HG02763 (cell line): ENCODE measurements at regions not wholly inside any gene's neighbourhood (a gene's known extent, or its start where the extent isn't known, plus 50 kb on each side); places are given as distances from the start of the nearest gene placed in this dataset.

Source experiments
- ATAC-seq: cut with Tn5 transposase; IDR thresholded peaks from one replicate; pipeline ENCODE4 v1.9.1; 2021; ENCODE audit warnings: mild to moderate bottlenecking, moderate library complexity; ENCODE audit not compliant: unreplicated experiment

DNA sequence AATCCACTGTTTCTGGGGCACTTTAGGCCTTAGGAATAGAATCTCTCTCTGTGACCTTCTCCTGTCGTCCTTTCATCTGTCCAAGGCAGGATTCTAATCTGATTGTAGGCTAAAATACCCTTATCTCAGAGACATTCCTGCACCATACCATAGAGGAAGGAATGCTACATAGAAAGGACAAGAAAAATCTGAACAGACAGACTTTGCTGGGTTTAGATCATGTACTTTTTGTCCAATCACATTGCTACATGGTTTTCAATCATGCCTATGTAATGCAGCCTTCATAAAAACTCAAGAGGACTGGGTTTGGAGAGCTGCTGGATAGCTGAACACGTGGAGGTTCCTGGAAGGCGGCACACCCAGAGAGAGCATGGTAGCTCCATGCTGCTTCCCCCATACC lies 378.5 kb upstream of the SEMA6D start:
- ATAC-seq: no peak

DNA sequence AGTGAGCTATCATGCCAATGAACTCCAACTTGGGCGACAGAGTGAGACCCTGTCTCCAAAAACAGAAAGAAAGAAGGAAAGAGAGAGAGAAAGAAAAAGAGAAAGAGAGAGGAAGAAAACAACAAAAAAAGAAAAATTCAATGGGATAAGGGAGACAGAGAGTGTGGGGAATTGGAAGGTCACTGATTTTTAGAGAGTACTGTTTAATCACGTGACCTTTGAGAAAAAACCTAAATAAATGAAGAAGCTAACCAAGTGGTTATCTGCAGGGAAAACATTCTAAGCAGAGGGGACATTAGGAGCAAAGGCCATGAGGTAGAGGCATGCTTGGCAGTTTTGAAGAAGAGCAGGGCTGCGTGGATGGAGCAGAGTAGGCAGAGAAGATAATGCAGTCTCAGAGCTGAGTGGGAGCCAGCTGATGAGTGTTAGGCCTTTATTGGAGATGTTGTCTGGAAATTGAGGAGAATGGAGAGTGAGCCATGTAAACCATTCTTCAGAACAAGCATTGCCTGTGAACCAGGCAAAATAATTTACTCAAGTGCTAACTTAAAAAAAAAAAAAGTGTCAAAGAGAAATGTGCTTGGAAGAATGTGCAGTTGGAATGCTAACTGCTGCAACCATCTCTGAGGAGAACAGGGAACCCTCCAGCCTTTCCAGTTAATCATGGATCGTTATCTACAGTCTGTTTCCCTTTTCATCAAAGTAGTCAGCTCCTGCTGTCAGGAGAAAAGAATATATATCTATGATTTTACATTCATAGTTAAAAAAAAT lies 377.3 kb upstream of the SEMA6D start:
- ATAC-seq: no peak

DNA sequence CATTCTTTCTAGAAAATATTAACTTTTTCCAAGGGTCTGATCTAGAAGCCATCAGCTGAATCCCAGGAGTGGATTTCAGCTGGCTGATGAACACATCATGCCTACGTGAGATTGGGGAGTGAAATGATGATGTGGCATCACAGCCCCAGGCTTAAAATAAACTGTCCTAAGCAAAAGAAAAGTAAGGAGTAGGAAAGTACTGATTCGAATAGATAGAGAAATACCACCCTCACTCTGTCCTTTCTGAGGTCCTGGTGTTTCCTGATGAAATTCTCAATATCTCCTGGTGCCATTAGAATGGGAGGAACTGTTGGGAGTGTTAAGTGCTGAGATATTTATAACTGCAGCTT lies 376.8 kb upstream of the SEMA6D start:
- ATAC-seq: no peak

- no peak for ATAC-seq
These were observed 368.1 kb upstream of the SEMA6D start for GRCh38 chr15:47349179-47349578.

- ATAC-seq: no peak
These were observed 365.8 kb upstream of the SEMA6D start for GRCh38 chr15:47351501-47351900.

- ATAC-seq: no peak
These were observed 365.1 kb upstream of the SEMA6D start for GRCh38 chr15:47352217-47352616.

GRCh38 chr15:47355759-47356158 lies 361.5 kb upstream of the SEMA6D start:
- no peak for ATAC-seq

DNA sequence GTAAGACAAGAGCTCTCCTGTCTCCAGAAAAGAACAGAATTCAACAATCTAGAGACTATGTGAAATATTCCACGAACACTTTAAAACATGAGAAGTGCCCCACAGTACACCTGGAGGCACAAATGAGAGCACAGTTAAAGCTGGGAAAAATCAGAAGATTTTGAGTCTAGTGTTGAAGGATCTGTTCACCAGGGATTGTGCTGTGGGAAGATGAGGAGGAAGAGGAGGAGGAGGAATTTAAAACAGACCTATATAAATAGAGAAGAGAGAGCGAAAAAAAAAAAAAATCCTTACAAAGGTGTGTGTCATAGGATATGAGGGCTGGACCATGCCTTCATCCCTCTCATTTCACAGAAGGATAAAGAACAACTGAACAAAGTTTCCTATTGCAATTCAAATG lies 361.0 kb upstream of the SEMA6D start:
- ATAC-seq: no peak

DNA sequence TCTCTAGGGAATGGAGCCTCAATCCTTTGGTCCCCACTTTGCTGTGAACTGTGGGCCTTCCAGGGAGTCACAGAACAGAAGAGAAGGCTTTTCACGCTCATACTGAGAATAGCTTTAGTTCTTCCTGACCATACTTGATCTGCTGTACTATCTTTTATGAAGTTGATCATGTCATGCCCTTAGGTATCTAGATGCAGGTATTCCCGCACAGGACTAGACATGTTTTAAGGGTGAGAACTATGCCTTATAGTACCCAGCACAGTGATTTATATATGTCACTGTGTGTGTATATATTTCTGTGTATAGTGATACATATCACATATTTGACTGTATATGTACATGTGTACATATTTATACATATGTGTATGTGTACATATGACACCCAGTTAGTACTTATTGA lies 358.4 kb upstream of the SEMA6D start:
- ATAC-seq: no peak

DNA sequence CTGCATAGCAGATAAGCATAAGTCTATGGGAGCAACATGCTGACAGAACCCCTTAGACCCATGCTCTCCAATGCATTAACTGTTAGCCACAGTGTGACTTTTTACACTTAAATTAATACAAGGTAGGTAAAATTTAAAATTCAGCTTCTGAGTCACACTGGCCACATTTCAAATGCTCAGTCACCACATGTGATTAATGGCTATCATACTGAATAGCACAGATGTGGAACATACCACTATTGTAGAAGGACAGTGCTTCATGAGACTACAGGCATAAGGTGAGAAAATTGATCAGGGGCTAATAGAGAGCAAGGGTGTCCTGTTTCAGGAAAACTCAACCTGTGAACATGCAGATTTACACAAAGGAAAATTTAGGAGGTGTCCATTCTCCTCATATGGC lies 357.0 kb upstream of the SEMA6D start:
- ATAC-seq: no peak

GRCh38 chr15:47362118-47362905 lies 355.0 kb upstream of the SEMA6D start:
- ATAC-seq: no peak

- ATAC-seq: no peak
These were observed 353.7 kb upstream of the SEMA6D start for GRCh38 chr15:47363653-47364052.

- no peak for ATAC-seq
These were observed 352.8 kb upstream of the SEMA6D start for GRCh38 chr15:47364230-47365141.

DNA sequence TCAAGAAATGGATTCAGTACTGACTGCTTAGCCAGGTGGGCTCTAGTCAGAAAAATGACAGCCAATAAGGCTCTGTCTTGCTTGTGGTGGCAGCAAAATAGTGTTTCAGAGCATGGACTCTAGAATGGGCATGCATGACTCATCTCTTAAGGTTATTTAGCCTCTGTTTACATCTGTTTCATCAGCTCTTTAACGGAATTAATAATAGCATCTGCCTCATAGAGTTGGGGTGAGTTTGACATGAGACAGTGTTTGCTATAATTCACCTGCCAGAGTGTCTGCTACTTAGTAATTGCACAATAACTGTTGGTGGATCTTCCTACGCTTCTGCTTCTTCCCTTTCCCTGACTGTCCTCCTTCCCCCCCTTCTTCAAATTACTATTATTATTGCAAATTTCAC lies 350.4 kb upstream of the SEMA6D start:
- no peak for ATAC-seq

DNA sequence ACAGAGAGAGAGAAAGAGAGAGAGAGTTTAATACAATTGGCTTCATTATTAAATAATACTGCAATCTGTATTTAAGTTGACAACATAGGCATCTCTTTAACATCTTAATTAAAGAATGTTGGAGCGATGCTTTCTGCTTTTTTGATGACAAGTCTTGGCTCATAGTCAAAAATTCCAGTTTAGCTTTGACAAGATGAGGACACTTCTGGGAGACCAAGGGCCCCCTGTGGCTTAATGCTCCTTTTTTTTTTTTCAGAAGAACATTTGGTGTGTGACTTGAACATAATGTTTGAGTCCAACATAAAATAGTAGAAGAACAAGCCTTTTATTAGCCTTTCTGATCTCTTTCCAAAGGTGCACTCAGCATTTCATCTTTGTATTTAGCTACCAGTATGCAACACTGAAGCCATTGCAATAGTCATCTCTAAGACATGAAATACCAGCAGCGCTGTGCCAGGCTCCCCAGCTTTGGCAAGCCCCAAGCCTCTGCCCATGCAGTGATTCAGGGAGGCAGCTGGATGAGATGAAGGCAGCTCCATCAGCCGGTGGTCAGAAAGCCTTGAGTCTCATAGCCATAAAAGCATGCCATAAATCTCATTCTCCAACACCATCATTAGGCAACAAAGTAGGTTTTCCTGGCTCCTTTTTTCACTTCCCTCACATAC lies 349.4 kb upstream of the SEMA6D start:
- ATAC-seq: no peak

DNA sequence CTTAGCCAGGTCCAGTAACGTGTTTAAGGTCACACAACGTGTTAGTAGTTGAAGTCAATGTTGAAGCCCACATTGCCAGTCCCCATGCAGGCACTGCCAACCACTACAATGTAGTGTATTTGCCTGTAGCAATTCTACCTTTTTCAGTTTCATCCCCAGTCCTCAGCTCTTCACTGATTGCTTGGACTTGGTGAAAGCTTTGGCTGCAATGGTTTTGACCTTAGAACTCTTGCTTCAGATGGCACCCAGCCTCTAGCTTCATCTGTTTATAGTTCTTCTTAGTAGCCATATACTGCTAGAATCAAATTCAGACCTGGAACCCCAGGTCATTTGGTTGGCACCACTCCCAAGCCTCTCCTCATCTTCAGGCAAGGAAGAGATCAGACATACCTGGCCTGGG lies 345.4 kb upstream of the SEMA6D start:
- no peak for ATAC-seq

DNA sequence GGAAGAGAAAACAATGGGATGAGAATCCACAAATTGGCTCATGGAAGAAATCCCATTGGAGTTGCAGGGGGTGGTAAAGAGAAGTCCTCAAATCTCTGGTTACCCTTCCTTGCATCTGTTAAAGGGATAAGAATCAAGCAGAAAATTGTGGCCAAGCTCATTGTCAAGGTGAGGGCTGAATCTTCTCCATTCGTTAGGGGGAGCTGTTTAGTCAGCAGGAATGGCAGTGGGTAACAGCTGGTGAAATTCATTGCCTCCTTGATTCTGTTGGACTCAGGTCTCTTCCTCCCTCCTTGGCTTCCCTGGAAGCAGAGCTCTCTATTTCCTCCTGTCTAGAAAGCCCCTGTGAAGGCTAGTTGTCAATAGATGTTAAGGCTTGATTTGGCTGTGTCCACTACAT lies 343.1 kb upstream of the SEMA6D start:
- ATAC-seq: no peak

DNA sequence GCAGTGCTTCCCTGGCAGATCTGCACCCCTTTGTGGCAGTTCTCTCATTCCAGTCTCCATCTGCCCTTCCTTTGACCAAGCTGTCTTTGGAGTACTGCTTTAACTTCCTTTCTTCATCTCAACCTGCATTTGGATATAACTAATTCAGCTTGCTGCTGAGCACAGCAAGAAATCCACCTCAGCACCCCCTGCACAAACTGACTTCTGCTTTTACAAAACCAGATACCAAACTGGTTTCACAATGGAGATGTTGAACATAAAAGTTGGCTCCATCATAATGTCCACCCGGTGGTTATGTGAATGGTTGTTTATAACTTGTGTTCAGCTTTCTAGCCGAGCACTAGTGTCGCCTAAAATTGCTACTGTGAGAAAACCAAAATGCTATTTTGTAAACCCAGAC lies 341.1 kb upstream of the SEMA6D start:
- no peak for ATAC-seq

GRCh38 chr15:47377465-47377864 lies 339.8 kb upstream of the SEMA6D start:
- ATAC-seq: no peak

- no peak for ATAC-seq
These were observed 338.8 kb upstream of the SEMA6D start for GRCh38 chr15:47378527-47378926.

DNA sequence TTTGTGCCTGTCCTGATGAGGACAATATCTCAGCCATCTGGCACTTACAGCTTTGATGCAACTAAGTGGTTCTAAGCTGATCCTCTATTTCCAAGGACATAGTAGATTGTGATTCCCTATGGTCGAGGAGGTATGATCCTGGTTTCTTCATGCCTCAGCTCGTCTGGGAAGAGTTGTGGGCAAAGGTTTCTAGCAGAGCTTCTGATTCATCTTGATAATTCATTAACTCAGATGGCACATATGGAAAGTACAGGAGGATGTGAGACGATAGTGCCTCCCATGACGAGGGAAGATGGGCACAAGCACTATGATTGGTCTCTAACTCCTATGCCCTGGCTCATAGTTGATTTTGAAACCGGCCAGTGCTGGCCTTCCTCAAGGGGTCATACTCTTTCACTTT lies 334.2 kb upstream of the SEMA6D start:
- no peak for ATAC-seq
